WTC11 (cell line): ENCODE measurements at regions not wholly inside any gene's neighbourhood (a gene's known extent, or its start where the extent isn't known, plus 50 kb on each side); places are given as distances from the start of the nearest gene placed in this dataset.

Source experiments
- ATAC-seq: fragments of 200-7000 bp; cut with Tn5 transposase; 2 replicates; pipeline ENCODE4 v1.10.0; 2021; ENCODE audit warnings: mild to moderate bottlenecking, moderate library complexity
- CTCF ChIA-PET: fragments of 300-600 bp; sonication (Branson Sonifier 250); formaldehyde crosslinking; loops from one replicate; lab custom pipeline; 2021; ENCODE audit warnings: antibody characterized with exemption; lab: Charles Lee
- POLR2A ChIA-PET: fragments of 350-600 bp; sonication (Branson Sonifier 250); formaldehyde crosslinking; loops from one replicate; lab custom pipeline; 2021; ENCODE audit warnings: antibody characterized with exemption; lab: Charles Lee
- DNase-seq: peaks from one replicate; pipeline ENCODE4 v3.0.0; 2021; ENCODE audit warnings: low spot score
- H3K27ac Mint-ChIP-seq: 2 replicates; pipeline ENCODE4 v1.8.0; 2021; ENCODE audit warnings: mixed read lengths
- H3K27me3 Mint-ChIP-seq: 2 replicates; pipeline ENCODE4 v1.8.0; 2021; ENCODE audit warnings: low read depth, mild to moderate bottlenecking, moderate library complexity, mixed read lengths
- H3K36me3 Mint-ChIP-seq: 2 replicates; pipeline ENCODE4 v1.8.0; 2021; ENCODE audit warnings: mixed read lengths
- H3K4me1 Mint-ChIP-seq: 2 replicates; pipeline ENCODE4 v1.8.0; 2022; ENCODE audit warnings: mixed read lengths
- H3K4me3 Mint-ChIP-seq: 2 replicates; pipeline ENCODE4 v1.8.0; 2021; ENCODE audit warnings: mild to moderate bottlenecking, moderate library complexity, mixed read lengths
- H3K9me3 Mint-ChIP-seq: 2 replicates; pipeline ENCODE4 v1.8.0; 2021; ENCODE audit warnings: mixed read lengths
- AFF4 ChIP-seq: sonication (generic); formaldehyde crosslinking; IDR thresholded peaks from 2 replicates; pipeline ENCODE4 v1.8.1; 2023; ENCODE audit warnings: mild to moderate bottlenecking, missing genetic modification reagents, borderline replicate concordance
- AR ChIP-seq: fragments of 250-450 bp; sonication (Bioruptor Pico); IDR thresholded peaks from 2 replicates; pipeline ENCODE4 v1.9.0; 2021; ENCODE audit warnings: mild to moderate bottlenecking
- ATF1 ChIP-seq: sonication (generic); formaldehyde crosslinking; IDR thresholded peaks from 2 replicates; pipeline ENCODE4 v1.8.1; 2023; ENCODE audit warnings: mild to moderate bottlenecking, moderate library complexity, missing genetic modification reagents
- ELF4 ChIP-seq: sonication (generic); formaldehyde crosslinking; IDR thresholded peaks from 2 replicates; pipeline ENCODE4 v1.8.1; 2022; ENCODE audit warnings: low read depth, mild to moderate bottlenecking, moderate library complexity, missing genetic modification reagents
- GRHL2 ChIP-seq: fragments of 250-450 bp; sonication (Bioruptor Pico); IDR thresholded peaks from 2 replicates; pipeline ENCODE4 v1.8.0; 2022; ENCODE audit warnings: mild to moderate bottlenecking, moderate library complexity; ENCODE audit not compliant: insufficient replicate concordance, severe bottlenecking
- JAZF1 ChIP-seq: fragments of 250-450 bp; sonication (Bioruptor Pico); IDR thresholded peaks from 2 replicates; pipeline ENCODE4 v1.9.0; 2021; ENCODE audit warnings: moderate library complexity, mild to moderate bottlenecking, inconsistent platforms
- MAX ChIP-seq: sonication (generic); formaldehyde crosslinking; IDR thresholded peaks from 2 replicates; pipeline ENCODE4 v1.8.0; 2022; ENCODE audit warnings: mild to moderate bottlenecking, missing genetic modification reagents
- MYBL2 ChIP-seq: sonication (generic); formaldehyde crosslinking; IDR thresholded peaks from 2 replicates; pipeline ENCODE4 v1.8.1; 2023; ENCODE audit warnings: mild to moderate bottlenecking, moderate library complexity, missing genetic modification reagents
- OVOL2 ChIP-seq: fragments of 250-450 bp; sonication (Bioruptor Pico); IDR thresholded peaks from 2 replicates; pipeline ENCODE4 v1.9.0; 2021; ENCODE audit warnings: mild to moderate bottlenecking, borderline replicate concordance
- TEAD4 ChIP-seq: sonication (generic); formaldehyde crosslinking; IDR thresholded peaks from 2 replicates; pipeline ENCODE4 v1.8.0; 2022; ENCODE audit warnings: mild to moderate bottlenecking, missing genetic modification reagents
- ZNF219 ChIP-seq: sonication (generic); formaldehyde crosslinking; IDR thresholded peaks from 2 replicates; pipeline ENCODE4 v1.8.0; 2023; ENCODE audit warnings: missing genetic modification reagents, mild to moderate bottlenecking, borderline replicate concordance
- ZNF281 ChIP-seq: sonication (generic); formaldehyde crosslinking; IDR thresholded peaks from 2 replicates; pipeline ENCODE4 v1.8.0; 2023; ENCODE audit warnings: mild to moderate bottlenecking, missing genetic modification reagents
- ZSCAN18 ChIP-seq: fragments of 250-450 bp; sonication (Bioruptor Pico); IDR thresholded peaks from 2 replicates; pipeline ENCODE4 v2.1.2; 2022; ENCODE audit warnings: mild to moderate bottlenecking, moderate library complexity

GRCh38 chr4:108429662-108430061 is 190.7 kb upstream of the RPL34 start:
- Mint-ChIP-seq H3K27ac (no peak overlapping the region), H3K9me3 (peaks cover under 1% of the 10 kb centered on the region; the same call in 1 of the 2 replicates), H3K36me3 (no peaks in the 10 kb centered on the region), H3K4me3 (no peak overlapping the region), H3K4me1 (0 out of 2 replicates have a peak, but pooled peaks cover 3% of the 10 kb centered on the region), H3K27me3 (no peaks in the 10 kb centered on the region; the same call in 1 of the 2 replicates)
- TF ChIP-seq ZNF281, result no peak
- TF ChIP-seq AFF4 (CRISPR knock-in tag), result no peak
- no peak for TF ChIP-seq GRHL2 (CRISPR knock-in tag)
- no peak for TF ChIP-seq ZSCAN18
- no peak for TF ChIP-seq AR (CRISPR knock-in tag)
- TF ChIP-seq JAZF1 (CRISPR knock-in tag), result no peak
- ATAC-seq (no peak), DNase-seq (no peak)
- POLR2A ChIA-PET, result no interaction called here
- CTCF ChIA-PET, result no interaction called here

GRCh38 chr4:108428923-108429322 is 191.5 kb upstream of the RPL34 start:
- DNase-seq (no peak), ATAC-seq (no peak)
- CTCF ChIA-PET, result no interaction called here
- H3K27me3 Mint-ChIP-seq, result no peaks in the 10 kb centered on the region; the same call in 1 of the 2 replicates
- TF ChIP-seq ZNF219 (no peak), OVOL2 (CRISPR knock-in tag) (no peak)
- POLR2A ChIA-PET, result no interaction called here
- no peak overlapping the region for H3K4me3 Mint-ChIP-seq
- H3K9me3 Mint-ChIP-seq, result no peaks in the 10 kb centered on the region
- 0 out of 2 replicates have a peak, but pooled peaks cover 3% of the 10 kb centered on the region for H3K4me1 Mint-ChIP-seq
- H3K36me3 Mint-ChIP-seq, result no peaks in the 10 kb centered on the region
- no peak overlapping the region for H3K27ac Mint-ChIP-seq

- no peak for DNase-seq
- H3K27ac Mint-ChIP-seq, result no peak overlapping the region
- ChIA-PET CTCF (no interaction called here), POLR2A (no interaction called here)
- ATAC-seq, result no peak
- no peaks in the 10 kb centered on the region for H3K36me3 Mint-ChIP-seq
- H3K27me3 Mint-ChIP-seq, result no peaks in the 10 kb centered on the region
- 0 out of 2 replicates have a peak, but pooled peaks cover 3% of the 10 kb centered on the region for H3K4me1 Mint-ChIP-seq
- no peak overlapping the region for H3K4me3 Mint-ChIP-seq
- H3K9me3 Mint-ChIP-seq, result peaks cover 3% of the 10 kb centered on the region
- TF ChIP-seq MYBL2 (CRISPR knock-in tag) (no peak), ATF1 (no peak), ZNF281 (no peak), TEAD4 (CRISPR knock-in tag) (no peak), AR (CRISPR knock-in tag) (no peak), MAX (CRISPR knock-in tag) (no peak), ELF4 (no peak)
These were observed 192.4 kb upstream of the RPL34 start for GRCh38 chr4:108427946-108428485.
